ENCODE measurements at regions not wholly inside any gene's neighbourhood (a gene's known extent, or its start where the extent isn't known, plus 50 kb on each side); places are given as distances from the start of the nearest gene placed in this dataset.
"Not testable (repeated sequence)": the region's sequence is repeated elsewhere in the genome, so short reads cannot be mapped to it uniquely, and the experiment has no call there.

- no peak for DNase-seq (ENCODE audit: low spot score)
Observed at GRCh38 chr7:20839196-20839735, 52.6 kb upstream of the SP8 start.

- DNase-seq (ENCODE audit: low spot score) = no peak
Observed at GRCh38 chr7:20839987-20840386, 53.3 kb upstream of the SP8 start.

GRCh38 chr7:20846791-20847190, 60.1 kb upstream of the SP8 start:
- DNase-seq (ENCODE audit: low spot score) = no peak

- no peak for DNase-seq (ENCODE audit: low spot score)
Observed at GRCh38 chr7:20858951-20859350, 72.3 kb upstream of the SP8 start.

- DNase-seq (ENCODE audit: low spot score) = no peak
Observed at GRCh38 chr7:20861468-20861867, 74.8 kb upstream of the SP8 start.

- no peak for DNase-seq (ENCODE audit: low spot score)
Observed at GRCh38 chr7:20862554-20862953, 75.9 kb upstream of the SP8 start.

- no peak for DNase-seq (ENCODE audit: low spot score)
Observed at GRCh38 chr7:20864221-20864620, 77.5 kb upstream of the SP8 start.

- DNase-seq (ENCODE audit: low spot score) = no peak
Observed at GRCh38 chr7:20865684-20866083, 79.0 kb upstream of the SP8 start.

GRCh38 chr7:20870977-20871376, 84.3 kb upstream of the SP8 start:
- DNase-seq (ENCODE audit: low spot score) = no peak

GRCh38 chr7:20892776-20893175, 106.1 kb upstream of the SP8 start:
- no peak for DNase-seq (ENCODE audit: low spot score)

GRCh38 chr7:20894806-20895205, 108.1 kb upstream of the SP8 start:
- DNase-seq (ENCODE audit: low spot score) = no peak

GRCh38 chr7:20895563-20895962, 108.9 kb upstream of the SP8 start:
- no peak for DNase-seq (ENCODE audit: low spot score)

GRCh38 chr7:20896996-20897395, 110.3 kb upstream of the SP8 start:
- DNase-seq (ENCODE audit: low spot score) = no peak

GRCh38 chr7:20906801-20907453, 120.2 kb upstream of the SP8 start:
- DNase-seq (ENCODE audit: low spot score) = no peak

- DNase-seq (ENCODE audit: low spot score) = no peak
Observed at GRCh38 chr7:20911081-20911480, 124.4 kb upstream of the SP8 start.

- no peak for DNase-seq (ENCODE audit: low spot score)
Observed at GRCh38 chr7:20913853-20914252, 127.2 kb upstream of the SP8 start.

- no peak for DNase-seq (ENCODE audit: low spot score)
Observed at GRCh38 chr7:20916311-20916710, 129.6 kb upstream of the SP8 start.

- DNase-seq (ENCODE audit: low spot score) = no peak
Observed at GRCh38 chr7:20917603-20918002, 130.9 kb upstream of the SP8 start.

- no peak for DNase-seq (ENCODE audit: low spot score)
Observed at GRCh38 chr7:20918156-20918555, 131.5 kb upstream of the SP8 start.

- DNase-seq (ENCODE audit: low spot score) = not testable (repeated sequence)
Observed at GRCh38 chr7:20927178-20927577, 140.5 kb upstream of the SP8 start.

GRCh38 chr7:20927976-20928375, 141.3 kb upstream of the SP8 start:
- DNase-seq (ENCODE audit: low spot score) = no peak

GRCh38 chr7:20929199-20929598, 142.5 kb upstream of the SP8 start:
- DNase-seq (ENCODE audit: low spot score) = no peak

GRCh38 chr7:20931739-20932138, 145.1 kb upstream of the SP8 start:
- DNase-seq (ENCODE audit: low spot score) = no peak

- DNase-seq (ENCODE audit: low spot score) = no peak
Observed at GRCh38 chr7:20932785-20933527, 146.3 kb upstream of the SP8 start.
